Colonic mucosa (tissue), 4 donors: ENCODE measurements at regions not wholly inside any gene's neighbourhood (a gene's known extent, or its start where the extent isn't known, plus 50 kb on each side); places are given as distances from the start of the nearest gene placed in this dataset.

ENCODE experiments used
- DNase-seq: peaks from one replicate; pipeline ENCODE4 v3.0.0-alpha.2; 2020
- H3K27ac ChIP-seq: fragments of 200-600 bp; one replicate; pipeline ENCODE4 v1.8.0; 2021
- H3K27me3 ChIP-seq: fragments of 200-600 bp; one replicate; pipeline ENCODE4 v1.8.0; 2021
- H3K36me3 ChIP-seq: fragments of 200-600 bp; one replicate; pipeline ENCODE4 v1.8.0; 2021
- H3K4me1 ChIP-seq: fragments of 200-600 bp; one replicate; pipeline ENCODE4 v1.8.0; 2021; ENCODE audit warnings: mild to moderate bottlenecking
- H3K4me3 ChIP-seq: fragments of 200-600 bp; one replicate; pipeline ENCODE4 v1.8.0; 2021
- H3K9ac ChIP-seq, 2 donors: one replicate each; pipeline ENCODE4 v1.7.0; 2013; ENCODE audit warnings: control low read depth in 2 of 2, low read depth in 2 of 2, low read length in 2 of 2
- H3K9me3 ChIP-seq: fragments of 200-600 bp; one replicate; pipeline ENCODE4 v1.8.0; 2021
- intact Hi-C: fragments of 100-400 bp; cut with DNase I; formaldehyde crosslinking; loops from one replicate; pipeline ENCODE4 v1.14.1; 2022
- TF ChIP-seq, protein P1 (sequence below): fragments of 200-600 bp; IDR thresholded peaks from one replicate; pipeline ENCODE4 v1.8.0; 2022; ENCODE audit warnings: antibody characterized with exemption, mild to moderate bottlenecking
- donor health status: healthy.
- donor health status: DM: no; HTN: no; CAD: no.
- donor health status: DM: no; HTN: no; CAD: no.

DNA sequence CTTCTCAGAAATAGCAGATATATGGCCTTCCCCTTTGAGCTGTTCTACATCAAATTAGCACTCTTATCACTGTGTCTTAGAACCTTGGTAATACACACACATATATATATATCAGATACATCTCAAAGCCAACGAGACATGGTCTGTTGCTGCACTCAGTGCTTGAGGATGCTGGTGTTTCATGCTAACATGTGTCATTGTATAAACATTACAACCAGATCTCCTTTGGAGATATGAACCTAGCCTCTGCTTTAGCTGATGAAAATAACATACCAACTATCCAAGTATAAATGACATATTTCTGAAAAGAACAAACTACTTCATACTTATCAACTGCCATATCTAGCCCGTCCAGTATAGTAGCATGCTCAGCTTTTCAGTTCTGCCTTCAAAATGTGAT is 226.7 kb upstream of the HNRNPA3 start:
- DNase-seq, result no peak
- Histone ChIP-seq H3K4me3 (no peak overlapping the region), H3K36me3 (no peaks in the 10 kb centered on the region), H3K4me1 (no peaks in the 10 kb centered on the region), H3K27ac (no peak overlapping the region), H3K9ac (no peak overlapping the region), H3K9me3 (no peaks in the 10 kb centered on the region), H3K27me3 (no peaks in the 10 kb centered on the region)
- intact Hi-C loops, result no loop called here
- TF ChIP-seq, protein P1, sequence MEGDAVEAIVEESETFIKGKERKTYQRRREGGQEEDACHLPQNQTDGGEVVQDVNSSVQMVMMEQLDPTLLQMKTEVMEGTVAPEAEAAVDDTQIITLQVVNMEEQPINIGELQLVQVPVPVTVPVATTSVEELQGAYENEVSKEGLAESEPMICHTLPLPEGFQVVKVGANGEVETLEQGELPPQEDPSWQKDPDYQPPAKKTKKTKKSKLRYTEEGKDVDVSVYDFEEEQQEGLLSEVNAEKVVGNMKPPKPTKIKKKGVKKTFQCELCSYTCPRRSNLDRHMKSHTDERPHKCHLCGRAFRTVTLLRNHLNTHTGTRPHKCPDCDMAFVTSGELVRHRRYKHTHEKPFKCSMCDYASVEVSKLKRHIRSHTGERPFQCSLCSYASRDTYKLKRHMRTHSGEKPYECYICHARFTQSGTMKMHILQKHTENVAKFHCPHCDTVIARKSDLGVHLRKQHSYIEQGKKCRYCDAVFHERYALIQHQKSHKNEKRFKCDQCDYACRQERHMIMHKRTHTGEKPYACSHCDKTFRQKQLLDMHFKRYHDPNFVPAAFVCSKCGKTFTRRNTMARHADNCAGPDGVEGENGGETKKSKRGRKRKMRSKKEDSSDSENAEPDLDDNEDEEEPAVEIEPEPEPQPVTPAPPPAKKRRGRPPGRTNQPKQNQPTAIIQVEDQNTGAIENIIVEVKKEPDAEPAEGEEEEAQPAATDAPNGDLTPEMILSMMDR, result no peak

DNA sequence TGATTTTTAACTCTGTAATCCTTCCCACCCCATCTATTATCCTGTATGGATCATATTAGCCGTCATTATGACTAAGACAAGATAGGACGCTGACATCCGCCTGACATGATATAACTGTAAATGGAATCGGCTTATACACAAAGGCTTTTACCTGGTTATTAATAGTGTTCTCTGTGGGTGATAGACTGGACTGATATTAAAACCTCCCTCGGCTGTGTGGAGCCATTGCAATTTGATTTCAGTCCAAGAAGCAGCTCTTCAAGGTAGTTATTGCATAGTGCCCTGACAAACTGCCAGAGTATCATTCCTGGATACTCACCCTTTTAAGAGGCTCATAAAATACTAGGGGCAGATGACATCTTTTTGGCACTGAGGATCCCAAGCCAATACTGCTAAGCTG is 226.1 kb upstream of the HNRNPA3 start:
- Histone ChIP-seq H3K27ac (no peak overlapping the region), H3K4me3 (no peak overlapping the region), H3K9me3 (no peaks in the 10 kb centered on the region), H3K4me1 (no peaks in the 10 kb centered on the region), H3K9ac (no peak overlapping the region), H3K36me3 (no peaks in the 10 kb centered on the region), H3K27me3 (no peaks in the 10 kb centered on the region)
- DNase-seq, result no peak
- TF ChIP-seq, protein P1, result no peak
- intact Hi-C loops, result no loop called here

DNA sequence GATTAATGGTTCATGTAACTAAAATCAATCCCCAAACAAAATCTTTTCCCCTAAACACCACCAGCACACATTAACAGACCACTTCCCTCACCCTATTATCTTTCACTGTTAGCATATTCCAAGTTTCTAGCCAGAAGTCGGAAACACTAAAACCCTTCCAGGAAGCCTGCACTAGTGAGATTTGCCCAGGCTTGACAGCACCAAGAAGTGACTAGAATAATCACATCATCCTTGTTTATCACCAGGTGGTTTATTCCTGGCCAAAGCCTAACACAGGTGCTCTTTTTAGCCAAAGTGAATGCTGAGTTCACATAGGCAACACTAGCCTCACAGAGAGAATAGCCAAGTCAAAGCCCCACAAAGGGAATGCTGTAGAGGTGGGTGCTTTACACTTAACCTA is 221.2 kb upstream of the HNRNPA3 start:
- H3K27ac ChIP-seq, result no peak overlapping the region
- TF ChIP-seq, protein P1, result no peak
- no peak overlapping the region for H3K4me3 ChIP-seq
- no peaks in the 10 kb centered on the region for H3K27me3 ChIP-seq
- no peak overlapping the region for H3K9ac ChIP-seq
- intact Hi-C loops, result no loop called here
- H3K4me1 ChIP-seq, result no peaks in the 10 kb centered on the region
- DNase-seq, result no peak
- H3K36me3 ChIP-seq, result no peaks in the 10 kb centered on the region
- H3K9me3 ChIP-seq, result no peaks in the 10 kb centered on the region

DNA sequence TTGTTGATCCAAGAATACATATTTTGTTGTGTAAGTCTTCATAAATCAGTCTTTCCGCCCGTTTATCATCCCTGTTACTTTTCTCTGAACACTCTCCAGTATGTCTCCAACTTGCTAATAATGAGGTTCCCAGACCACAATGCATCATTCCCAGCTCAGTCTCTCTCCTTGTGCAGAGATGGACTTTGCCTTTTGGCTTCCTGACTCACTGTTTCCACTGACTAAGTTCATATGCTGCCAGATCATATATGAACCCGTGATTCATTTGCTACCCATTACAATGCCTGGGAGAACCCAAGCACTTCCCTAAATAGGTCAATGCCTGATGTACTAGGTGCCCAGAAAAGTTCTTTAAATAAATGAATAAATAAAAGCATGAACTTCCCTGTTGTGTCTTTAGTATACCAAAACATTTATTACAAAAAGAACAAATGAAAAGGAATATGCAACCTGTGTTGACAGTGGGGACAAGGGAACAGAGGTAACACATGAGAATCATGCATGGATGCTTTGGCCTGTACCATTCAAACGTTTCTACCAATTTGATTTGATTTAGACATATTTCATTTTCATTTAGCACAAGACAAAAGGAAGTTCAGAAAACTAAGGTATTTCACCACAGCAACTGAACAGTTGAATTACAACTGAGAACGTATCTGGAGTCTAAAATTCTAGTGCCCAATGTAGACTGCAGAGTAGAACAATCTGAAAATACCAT is 215.4 kb upstream of the HNRNPA3 start:
- TF ChIP-seq, protein P1, result no peak
- Histone ChIP-seq H3K27ac (no peak overlapping the region), H3K4me3 (no peak overlapping the region), H3K27me3 (no peaks in the 10 kb centered on the region), H3K9me3 (no peaks in the 10 kb centered on the region), H3K36me3 (no peaks in the 10 kb centered on the region), H3K4me1 (no peaks in the 10 kb centered on the region), H3K9ac (no peak overlapping the region)
- intact Hi-C loops, result no loop called here
- peak; percentile 40 for DNase-seq

DNA sequence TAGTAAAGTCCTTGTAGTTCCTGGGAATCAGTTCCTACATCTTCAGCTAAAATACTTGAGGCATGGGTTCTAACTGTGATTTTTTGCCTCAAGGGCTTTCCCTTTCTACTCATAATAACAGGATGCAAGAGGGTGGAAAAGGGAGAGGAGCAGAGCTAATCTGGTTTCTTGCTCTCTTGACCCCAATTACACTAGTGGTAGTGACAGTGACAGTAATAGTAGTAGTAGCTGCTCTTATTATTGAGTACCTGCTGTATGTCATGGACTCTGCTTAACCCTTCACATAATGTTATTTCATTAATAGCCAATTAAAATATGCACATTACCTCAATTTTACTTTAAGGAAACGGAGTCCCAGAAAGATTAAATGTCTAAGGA is 214.8 kb upstream of the HNRNPA3 start:
- no peak for DNase-seq
- no peaks in the 10 kb centered on the region for H3K27me3 ChIP-seq
- TF ChIP-seq, protein P1, result no peak
- H3K9ac ChIP-seq, result no peak overlapping the region
- no peaks in the 10 kb centered on the region for H3K36me3 ChIP-seq
- no peaks in the 10 kb centered on the region for H3K9me3 ChIP-seq
- intact Hi-C loops, result no loop called here
- H3K4me3 ChIP-seq, result no peak overlapping the region
- H3K4me1 ChIP-seq, result no peaks in the 10 kb centered on the region
- H3K27ac ChIP-seq, result no peak overlapping the region
